GM23338 (cell line): ENCODE measurements at regions not wholly inside any gene's neighbourhood (a gene's known extent, or its start where the extent isn't known, plus 50 kb on each side); places are given as distances from the start of the nearest gene placed in this dataset.

Experiments
- ATAC-seq: fragments of 200-7000 bp; cut with Tn5 transposase; 3 replicates; pipeline ENCODE4 v1.9.1; 2020
- DNase-seq: peaks from one replicate; pipeline ENCODE4 v3.0.0-alpha.2; 2015; ENCODE audit warnings: low spot score
- H2AFZ ChIP-seq: fragments of 200-600 bp; sonication (generic); 2 replicates; pipeline ENCODE4 v1.8.0; 2016; ENCODE audit warnings: antibody characterized with exemption, mild to moderate bottlenecking, moderate library complexity
- H3F3A ChIP-seq: fragments of 200-600 bp; sonication (generic); replicated peaks from 2 replicates; pipeline ENCODE4 v1.8.0; 2017; ENCODE audit warnings: antibody characterized with exemption, mixed run types, low read depth
- H3K27ac ChIP-seq: fragments of 200-600 bp; sonication (generic); 2 replicates; pipeline ENCODE4 v1.6.1; 2016; ENCODE audit warnings: low read depth
- H3K27me3 ChIP-seq: fragments of 200-600 bp; sonication (generic); 2 replicates; pipeline ENCODE4 v1.8.0; 2016; ENCODE audit warnings: mild to moderate bottlenecking, mixed run types, moderate library complexity; ENCODE audit not compliant: insufficient read depth
- H3K36me3 ChIP-seq: fragments of 200-600 bp; sonication (generic); 2 replicates; pipeline ENCODE4 v1.8.0; 2016; ENCODE audit warnings: mild to moderate bottlenecking; ENCODE audit not compliant: insufficient read depth
- H3K4me1 ChIP-seq: fragments of 200-600 bp; sonication (generic); 2 replicates; pipeline ENCODE4 v1.8.0; 2016; ENCODE audit warnings: mild to moderate bottlenecking, moderate library complexity; ENCODE audit not compliant: insufficient read depth
- H3K4me2 ChIP-seq: fragments of 200-600 bp; sonication (generic); 2 replicates; pipeline ENCODE4 v1.7.1; 2017; ENCODE audit warnings: mixed run types
- H3K4me3 ChIP-seq: fragments of 200-600 bp; sonication (generic); 2 replicates; pipeline ENCODE4 v1.6.1; 2016; ENCODE audit warnings: mixed run types
- H3K79me2 ChIP-seq: fragments of 200-600 bp; sonication (generic); replicated peaks from 2 replicates; pipeline ENCODE4 v1.8.0; 2017; ENCODE audit warnings: mild to moderate bottlenecking; ENCODE audit not compliant: insufficient read depth
- H3K9me2 ChIP-seq: fragments of 200-600 bp; sonication (generic); 2 replicates; pipeline ENCODE4 v1.8.0; 2017; ENCODE audit not compliant: insufficient read depth
- H4K20me1 ChIP-seq: fragments of 200-600 bp; sonication (generic); replicated peaks from 2 replicates; pipeline ENCODE4 v1.8.0; 2017; ENCODE audit warnings: mild to moderate bottlenecking; ENCODE audit not compliant: insufficient read depth
- H3K27ac Mint-ChIP-seq: 2 replicates; pipeline ENCODE4 v1.8.0; 2020; ENCODE audit warnings: inconsistent platforms, mild to moderate bottlenecking, moderate library complexity, mixed read lengths
- H3K27me3 Mint-ChIP-seq: 3 replicates; pipeline ENCODE4 v1.8.0; 2022; ENCODE audit warnings: low read depth, mild to moderate bottlenecking, moderate library complexity, mixed read lengths, inconsistent platforms; ENCODE audit not compliant: insufficient read depth, poor library complexity
- H3K36me3 Mint-ChIP-seq: 3 replicates; pipeline ENCODE4 v1.8.0; 2021; ENCODE audit warnings: low read depth, mild to moderate bottlenecking, inconsistent platforms, moderate library complexity, mixed read lengths
- H3K4me1 Mint-ChIP-seq: 3 replicates; pipeline ENCODE4 v1.8.0; 2020; ENCODE audit warnings: mild to moderate bottlenecking, inconsistent platforms, mixed read lengths
- H3K4me3 Mint-ChIP-seq: 3 replicates; pipeline ENCODE4 v1.8.0; 2021; ENCODE audit warnings: moderate library complexity, mild to moderate bottlenecking, inconsistent platforms, mixed read lengths
- H3K9me3 Mint-ChIP-seq: 3 replicates; pipeline ENCODE4 v1.8.0; 2020; ENCODE audit warnings: moderate library complexity, mild to moderate bottlenecking, inconsistent platforms, mixed read lengths
- CREB1 ChIP-seq: fragments of 250-450 bp; sonication (Bioruptor Pico); IDR thresholded peaks from 2 replicates; pipeline ENCODE4 v1.5.0; 2020; ENCODE audit warnings: low read depth, mild to moderate bottlenecking, moderate library complexity
- CTCF ChIP-seq, 2 experiments: fragments of 200-600 bp in 1 of 2; sonication (generic) in 1 of 2; conservative IDR thresholded peaks; 2 replicates each; pipeline versions ENCODE4 v1.5.1 to v1.6.1; 2016 to 2017; ENCODE audit warnings: antibody characterized with exemption in 2 of 2, low read depth in 2 of 2, mild to moderate bottlenecking in 2 of 2, moderate library complexity in 1 of 2
- EZH2phosphoT487 ChIP-seq: fragments of 200-600 bp; sonication (generic); IDR thresholded peaks from one replicate; pipeline ENCODE4 v1.8.1; 2018; ENCODE audit warnings: antibody characterized with exemption; ENCODE audit not compliant: unreplicated experiment
- JUNB ChIP-seq: IDR thresholded peaks from one replicate; pipeline ENCODE4 v1.6.1; 2016; ENCODE audit warnings: antibody characterized with exemption; ENCODE audit not compliant: unreplicated experiment
- NANOG ChIP-seq: IDR thresholded peaks from 2 replicates; pipeline ENCODE4 v1.6.1; 2016; ENCODE audit warnings: antibody characterized with exemption, borderline replicate concordance
- POLR2AphosphoS5 ChIP-seq: IDR thresholded peaks from 2 replicates; pipeline ENCODE4 v1.6.1; 2016; ENCODE audit warnings: antibody characterized with exemption, low read depth
- REST ChIP-seq: IDR thresholded peaks from one replicate; pipeline ENCODE4 v1.6.1; 2018; ENCODE audit warnings: antibody characterized with exemption; ENCODE audit not compliant: unreplicated experiment
- STAT1 ChIP-seq: IDR thresholded peaks from one replicate; pipeline ENCODE4 v1.6.1; 2016; ENCODE audit warnings: antibody characterized with exemption; ENCODE audit not compliant: unreplicated experiment
- ZNF114 ChIP-seq: fragments of 250-450 bp; sonication (Bioruptor Pico); IDR thresholded peaks from 2 replicates; pipeline ENCODE4 v1.5.0; 2020; ENCODE audit warnings: mild to moderate bottlenecking, moderate library complexity
- ZNF331 ChIP-seq: fragments of 250-450 bp; sonication (Bioruptor Pico); IDR thresholded peaks from 2 replicates; pipeline ENCODE4 v1.5.0; 2020; ENCODE audit warnings: low read depth, mild to moderate bottlenecking, moderate library complexity
- ZNF462 ChIP-seq: fragments of 250-450 bp; sonication (Bioruptor Pico); IDR thresholded peaks from 2 replicates; pipeline ENCODE4 v1.5.0; 2020; ENCODE audit warnings: mild to moderate bottlenecking, moderate library complexity

GRCh38 chr10:35822316-35822715 is 180.2 kb upstream of the FZD8 start (continued):
- TF ChIP-seq CTCF (conservative IDR thresholded peaks at IDR 0.05; ENCODE audit: low read depth in 2 of 2): peak; percentile 30; a peak in 3 of 4 replicates
- no peak for TF ChIP-seq NANOG

- Histone ChIP-seq H3K4me1 (no peaks in the 10 kb centered on the region), H3K4me3 (no peak overlapping the region), H3K4me2 (no peak overlapping the region), H4K20me1 (no peaks in the 10 kb centered on the region), H3K9me2 (0 out of 2 replicates have a peak, but pooled peaks cover 7% of the 10 kb centered on the region), H3K79me2 (no peaks in the 10 kb centered on the region), H3F3A (no peaks in the 10 kb centered on the region), H2AFZ (peak overlapping the region; percentile 72), H3K27ac (no peak overlapping the region), H3K36me3 (no peaks in the 10 kb centered on the region), H3K27me3 (no peaks in the 10 kb centered on the region)
- Mint-ChIP-seq H3K9me3 (no peaks in the 10 kb centered on the region), H3K4me3 (no peak overlapping the region), H3K36me3 (no peaks in the 10 kb centered on the region), H3K27me3 (no peaks in the 10 kb centered on the region), H3K4me1 (peaks cover 7% of the 10 kb centered on the region), H3K27ac (no peak overlapping the region)
- DNase-seq: no peak
- ATAC-seq: no peak
- TF ChIP-seq CREB1 (CRISPR knock-in tag) (no peak), JUNB (no peak), EZH2phosphoT487 (no peak), CTCF (conservative IDR thresholded peaks at IDR 0.05; ENCODE audit: low read depth in 2 of 2) (no peak), POLR2AphosphoS5 (no peak), STAT1 (no peak), ZNF462 (no peak), ZNF114 (CRISPR knock-in tag) (no peak), ZNF331 (CRISPR knock-in tag) (no peak), NANOG (no peak), REST (no peak)
Measured at GRCh38 chr10:35821339-35821911, 179.3 kb upstream of the FZD8 start.
